ENCODE measurements at regions not wholly inside any gene's neighbourhood (a gene's known extent, or its start where the extent isn't known, plus 50 kb on each side); places are given as distances from the start of the nearest gene placed in this dataset.

DNA sequence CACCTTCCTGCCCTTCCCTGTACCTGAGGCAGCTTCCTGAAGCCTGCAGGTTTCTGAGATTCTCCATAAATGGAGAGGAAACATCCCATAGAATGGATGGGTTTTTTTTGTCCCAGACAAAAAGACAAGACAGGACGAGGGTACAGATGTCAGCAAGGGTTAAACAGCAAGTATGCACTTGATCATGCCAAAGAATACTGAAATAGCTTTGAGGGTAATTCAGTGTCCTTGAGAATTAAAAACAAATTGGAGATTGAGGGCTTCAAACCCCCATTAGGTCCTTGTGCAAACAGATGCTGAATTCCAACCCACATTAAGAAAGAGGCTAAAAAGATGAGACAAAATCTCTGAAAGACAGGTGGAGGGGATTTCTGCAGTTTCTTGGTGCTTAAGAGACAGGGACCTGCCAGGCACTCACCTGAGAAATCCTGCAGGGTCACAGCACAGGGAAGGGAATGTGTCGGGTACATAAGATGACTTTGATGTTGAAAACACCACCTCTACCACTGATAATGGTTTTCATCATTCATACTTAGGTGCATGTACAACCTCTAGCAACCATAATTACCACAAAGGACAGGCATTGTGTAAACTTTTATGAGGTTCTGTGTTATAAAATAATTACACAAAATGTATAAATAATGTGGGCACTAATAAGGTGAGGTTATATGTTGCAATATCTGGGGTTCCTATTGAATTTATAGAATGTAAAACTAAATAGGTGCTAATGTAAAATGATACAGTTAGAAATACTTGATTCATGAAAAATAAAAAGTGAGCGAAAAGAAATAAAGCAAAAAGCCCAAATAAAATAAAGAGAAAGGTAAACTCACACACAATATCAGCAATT lies 107.1 kb upstream of the TOP3B start:
- 86% methylated on average over 3 of the region's 3 CpGs for WGBS
- Histone ChIP-seq H3K27ac (ENCODE audit: low read depth in 1 of 2, low read length in 2 of 2) (no peak overlapping the region), H3K36me3 (ENCODE audit: control insufficient read depth in 4 of 4, insufficient read depth in 3 of 4, low read depth in 1 of 4, low read length in 3 of 4) (no peaks in the 10 kb centered on the region), H3K9me3 (ENCODE audit: control insufficient read depth in 4 of 4, low read length in 3 of 4) (no peaks in the 10 kb centered on the region), H3K27me3 (ENCODE audit: control insufficient read depth in 4 of 4, insufficient read depth in 4 of 4, low read length in 3 of 4) (no peaks in the 10 kb centered on the region), H3K4me1 (ENCODE audit: control insufficient read depth in 4 of 4, insufficient read depth in 4 of 4, low read length in 3 of 4) (peaks cover 6 to 15% (median 13%) of the 10 kb centered on the region in 4 donors), H3K9ac (ENCODE audit: low read depth in 1 of 2, low read length in 2 of 2) (no peak overlapping the region), H3K4me3 (ENCODE audit: low read depth in 1 of 3, low read length in 3 of 3) (no peak overlapping the region)
- TF ChIP-seq, protein P1, sequence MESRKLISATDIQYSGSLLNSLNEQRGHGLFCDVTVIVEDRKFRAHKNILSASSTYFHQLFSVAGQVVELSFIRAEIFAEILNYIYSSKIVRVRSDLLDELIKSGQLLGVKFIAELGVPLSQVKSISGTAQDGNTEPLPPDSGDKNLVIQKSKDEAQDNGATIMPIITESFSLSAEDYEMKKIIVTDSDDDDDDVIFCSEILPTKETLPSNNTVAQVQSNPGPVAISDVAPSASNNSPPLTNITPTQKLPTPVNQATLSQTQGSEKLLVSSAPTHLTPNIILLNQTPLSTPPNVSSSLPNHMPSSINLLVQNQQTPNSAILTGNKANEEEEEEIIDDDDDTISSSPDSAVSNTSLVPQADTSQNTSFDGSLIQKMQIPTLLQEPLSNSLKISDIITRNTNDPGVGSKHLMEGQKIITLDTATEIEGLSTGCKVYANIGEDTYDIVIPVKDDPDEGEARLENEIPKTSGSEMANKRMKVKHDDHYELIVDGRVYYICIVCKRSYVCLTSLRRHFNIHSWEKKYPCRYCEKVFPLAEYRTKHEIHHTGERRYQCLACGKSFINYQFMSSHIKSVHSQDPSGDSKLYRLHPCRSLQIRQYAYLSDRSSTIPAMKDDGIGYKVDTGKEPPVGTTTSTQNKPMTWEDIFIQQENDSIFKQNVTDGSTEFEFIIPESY (IDR thresholded peaks at IDR 0.05): no peak
- no peak for DNase-seq (ENCODE audit: low spot score)

- Histone ChIP-seq H3K36me3 (ENCODE audit: control insufficient read depth in 4 of 4, insufficient read depth in 3 of 4, low read depth in 1 of 4, low read length in 3 of 4) (no peaks in the 10 kb centered on the region), H3K9me3 (ENCODE audit: control insufficient read depth in 4 of 4, low read length in 3 of 4) (no peaks in the 10 kb centered on the region), H3K4me3 (ENCODE audit: low read depth in 1 of 3, low read length in 3 of 3) (no peak overlapping the region), H3K27me3 (ENCODE audit: control insufficient read depth in 4 of 4, insufficient read depth in 4 of 4, low read length in 3 of 4) (no peaks in the 10 kb centered on the region), H3K9ac (ENCODE audit: low read depth in 1 of 2, low read length in 2 of 2) (no peak overlapping the region), H3K4me1 (ENCODE audit: control insufficient read depth in 4 of 4, insufficient read depth in 4 of 4, low read length in 3 of 4) (peaks cover 6 to 15% (median 13%) of the 10 kb centered on the region in 4 donors), H3K27ac (ENCODE audit: low read depth in 1 of 2, low read length in 2 of 2) (peak overlapping the region in 1 of 2 donors; percentile 8)
- TF ChIP-seq FOXA1 (IDR thresholded peaks at IDR 0.05) (no peak), RXRA (IDR thresholded peaks at IDR 0.05) (no peak)
- 75% methylated on average over 9 of the region's 9 CpGs for WGBS
- DNase-seq (ENCODE audit: low spot score): no peak
Observed at GRCh38 chr22:22088658-22089458, 106.3 kb upstream of the TOP3B start.

GRCh38 chr22:22087854-22088657 lies 105.5 kb upstream of the TOP3B start:
- Histone ChIP-seq H3K27me3 (ENCODE audit: control insufficient read depth in 4 of 4, insufficient read depth in 4 of 4, low read length in 3 of 4) (no peaks in the 10 kb centered on the region), H3K4me1 (ENCODE audit: control insufficient read depth in 4 of 4, insufficient read depth in 4 of 4, low read length in 3 of 4) (peaks cover 6 to 15% (median 13%) of the 10 kb centered on the region in 4 donors)
- WGBS: 65% methylated on average over 10 of the region's 10 CpGs
- peak in 1 of 2 donors; percentile 22 for TF ChIP-seq RAD21 (IDR thresholded peaks at IDR 0.05)
- no peak for TF ChIP-seq FOXA1 (IDR thresholded peaks at IDR 0.05)
- TF ChIP-seq GABPA (IDR thresholded peaks at IDR 0.05 in 1 of 2, conservative IDR thresholded peaks at IDR 0.05 in 1 of 2): no peak
- peak; percentile 62 for TF ChIP-seq SP1 (IDR thresholded peaks at IDR 0.05)
- TF ChIP-seq, protein P2, sequence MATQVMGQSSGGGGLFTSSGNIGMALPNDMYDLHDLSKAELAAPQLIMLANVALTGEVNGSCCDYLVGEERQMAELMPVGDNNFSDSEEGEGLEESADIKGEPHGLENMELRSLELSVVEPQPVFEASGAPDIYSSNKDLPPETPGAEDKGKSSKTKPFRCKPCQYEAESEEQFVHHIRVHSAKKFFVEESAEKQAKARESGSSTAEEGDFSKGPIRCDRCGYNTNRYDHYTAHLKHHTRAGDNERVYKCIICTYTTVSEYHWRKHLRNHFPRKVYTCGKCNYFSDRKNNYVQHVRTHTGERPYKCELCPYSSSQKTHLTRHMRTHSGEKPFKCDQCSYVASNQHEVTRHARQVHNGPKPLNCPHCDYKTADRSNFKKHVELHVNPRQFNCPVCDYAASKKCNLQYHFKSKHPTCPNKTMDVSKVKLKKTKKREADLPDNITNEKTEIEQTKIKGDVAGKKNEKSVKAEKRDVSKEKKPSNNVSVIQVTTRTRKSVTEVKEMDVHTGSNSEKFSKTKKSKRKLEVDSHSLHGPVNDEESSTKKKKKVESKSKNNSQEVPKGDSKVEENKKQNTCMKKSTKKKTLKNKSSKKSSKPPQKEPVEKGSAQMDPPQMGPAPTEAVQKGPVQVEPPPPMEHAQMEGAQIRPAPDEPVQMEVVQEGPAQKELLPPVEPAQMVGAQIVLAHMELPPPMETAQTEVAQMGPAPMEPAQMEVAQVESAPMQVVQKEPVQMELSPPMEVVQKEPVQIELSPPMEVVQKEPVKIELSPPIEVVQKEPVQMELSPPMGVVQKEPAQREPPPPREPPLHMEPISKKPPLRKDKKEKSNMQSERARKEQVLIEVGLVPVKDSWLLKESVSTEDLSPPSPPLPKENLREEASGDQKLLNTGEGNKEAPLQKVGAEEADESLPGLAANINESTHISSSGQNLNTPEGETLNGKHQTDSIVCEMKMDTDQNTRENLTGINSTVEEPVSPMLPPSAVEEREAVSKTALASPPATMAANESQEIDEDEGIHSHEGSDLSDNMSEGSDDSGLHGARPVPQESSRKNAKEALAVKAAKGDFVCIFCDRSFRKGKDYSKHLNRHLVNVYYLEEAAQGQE (IDR thresholded peaks at IDR 0.05): no peak
- TF ChIP-seq RXRA (IDR thresholded peaks at IDR 0.05): peak; percentile 35 to 39
- TF ChIP-seq JUND (IDR thresholded peaks at IDR 0.05): peak in 1 of 2 donors; percentile 31
- TF ChIP-seq, protein P3, sequence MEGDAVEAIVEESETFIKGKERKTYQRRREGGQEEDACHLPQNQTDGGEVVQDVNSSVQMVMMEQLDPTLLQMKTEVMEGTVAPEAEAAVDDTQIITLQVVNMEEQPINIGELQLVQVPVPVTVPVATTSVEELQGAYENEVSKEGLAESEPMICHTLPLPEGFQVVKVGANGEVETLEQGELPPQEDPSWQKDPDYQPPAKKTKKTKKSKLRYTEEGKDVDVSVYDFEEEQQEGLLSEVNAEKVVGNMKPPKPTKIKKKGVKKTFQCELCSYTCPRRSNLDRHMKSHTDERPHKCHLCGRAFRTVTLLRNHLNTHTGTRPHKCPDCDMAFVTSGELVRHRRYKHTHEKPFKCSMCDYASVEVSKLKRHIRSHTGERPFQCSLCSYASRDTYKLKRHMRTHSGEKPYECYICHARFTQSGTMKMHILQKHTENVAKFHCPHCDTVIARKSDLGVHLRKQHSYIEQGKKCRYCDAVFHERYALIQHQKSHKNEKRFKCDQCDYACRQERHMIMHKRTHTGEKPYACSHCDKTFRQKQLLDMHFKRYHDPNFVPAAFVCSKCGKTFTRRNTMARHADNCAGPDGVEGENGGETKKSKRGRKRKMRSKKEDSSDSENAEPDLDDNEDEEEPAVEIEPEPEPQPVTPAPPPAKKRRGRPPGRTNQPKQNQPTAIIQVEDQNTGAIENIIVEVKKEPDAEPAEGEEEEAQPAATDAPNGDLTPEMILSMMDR (IDR thresholded peaks at IDR 0.05; ENCODE audit: low read depth, low read length, missing input control): no peak
- TF ChIP-seq EGR1 (IDR thresholded peaks at IDR 0.05; ENCODE audit: low read depth in 2 of 2): no peak
- peak; percentile 90 to 92 for TF ChIP-seq HNF4A (conservative IDR thresholded peaks at IDR 0.05)
- peak; percentile 79 for TF ChIP-seq HNF4G (IDR thresholded peaks at IDR 0.05)
- TF ChIP-seq, protein P4, sequence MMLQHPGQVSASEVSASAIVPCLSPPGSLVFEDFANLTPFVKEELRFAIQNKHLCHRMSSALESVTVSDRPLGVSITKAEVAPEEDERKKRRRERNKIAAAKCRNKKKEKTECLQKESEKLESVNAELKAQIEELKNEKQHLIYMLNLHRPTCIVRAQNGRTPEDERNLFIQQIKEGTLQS (IDR thresholded peaks at IDR 0.05): peak; percentile 36

More at GRCh38 chr22:22087854-22088657, 105.5 kb upstream of the TOP3B start:
- no peak overlapping the region for H3K27ac ChIP-seq (ENCODE audit: low read depth in 1 of 2, low read length in 2 of 2)
- H3K36me3 ChIP-seq (ENCODE audit: control insufficient read depth in 4 of 4, insufficient read depth in 3 of 4, low read depth in 1 of 4, low read length in 3 of 4): no peaks in the 10 kb centered on the region
- peak; percentile 41 for DNase-seq (ENCODE audit: low spot score)
- no peak overlapping the region for H3K4me3 ChIP-seq (ENCODE audit: low read depth in 1 of 3, low read length in 3 of 3)
- no peaks in the 10 kb centered on the region for H3K9me3 ChIP-seq (ENCODE audit: control insufficient read depth in 4 of 4, low read length in 3 of 4)
- H3K9ac ChIP-seq (ENCODE audit: low read depth in 1 of 2, low read length in 2 of 2): no peak overlapping the region
